GM06990 (cell line): ENCODE measurements at regions not wholly inside any gene's neighbourhood (a gene's known extent, or its start where the extent isn't known, plus 50 kb on each side); places are given as distances from the start of the nearest gene placed in this dataset.

ENCODE experiments used
- DNase-seq: peaks from one replicate; pipeline ENCODE4 v3.0.0-alpha.2; 2011; ENCODE audit not compliant: insufficient read length; ENCODE audit errors: extremely low read depth
- H3K27me3 ChIP-seq: replicated peaks from 2 replicates; pipeline ENCODE4 v1.6.0; 2011; ENCODE audit warnings: low read length; ENCODE audit not compliant: control insufficient read depth, insufficient read depth
- H3K36me3 ChIP-seq: 2 replicates; pipeline ENCODE4 v1.5.1; 2011; ENCODE audit warnings: low read length; ENCODE audit not compliant: control insufficient read depth, insufficient read depth
- H3K4me3 ChIP-seq: replicated peaks from 2 replicates; pipeline ENCODE4 v1.5.1; 2011; ENCODE audit warnings: low read depth, mild to moderate bottlenecking, control low read depth, low read length
- CTCF ChIP-seq: IDR thresholded peaks from 2 replicates; pipeline ENCODE4 v1.5.1; 2011; ENCODE audit warnings: low read length, control low read depth, mild to moderate bottlenecking, inconsistent platforms; ENCODE audit not compliant: insufficient read depth, poor library complexity, severe bottlenecking

GRCh38 chr9:2303056-2303455 lies 287.9 kb downstream of the SMARCA2 start:
- H3K4me3 ChIP-seq: no peak overlapping the region
- H3K36me3 ChIP-seq: no peaks in the 10 kb centered on the region
- DNase-seq: no peak
- H3K27me3 ChIP-seq: no peaks in the 10 kb centered on the region; the same call in 1 of the 2 replicates
- TF ChIP-seq CTCF: no peak

- Histone ChIP-seq H3K27me3 (no peaks in the 10 kb centered on the region), H3K36me3 (no peaks in the 10 kb centered on the region), H3K4me3 (no peak overlapping the region)
- no peak for DNase-seq
- no peak for TF ChIP-seq CTCF
Observed at GRCh38 chr9:2307480-2307879, 292.3 kb downstream of the SMARCA2 start.

DNA sequence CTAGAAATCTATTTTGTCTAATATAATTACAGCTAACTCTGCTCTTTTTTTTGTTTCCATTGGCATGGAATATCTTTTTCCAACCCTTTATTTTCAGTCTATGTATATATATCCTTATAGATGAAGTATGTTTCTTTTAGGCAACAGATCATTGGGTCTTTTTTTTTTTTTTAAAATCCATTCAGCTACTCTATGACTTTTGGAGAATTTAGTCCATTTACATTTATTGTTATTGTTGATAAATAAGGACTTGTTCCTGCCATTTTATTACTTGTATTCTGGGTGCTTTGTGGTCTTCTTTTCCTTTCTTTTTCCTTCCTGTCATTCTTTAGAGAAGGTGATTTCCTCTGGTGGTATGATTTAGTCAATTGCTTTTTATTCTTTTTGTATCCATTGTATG lies 296.8 kb downstream of the SMARCA2 start:
- no peaks in the 10 kb centered on the region for H3K36me3 ChIP-seq
- no peaks in the 10 kb centered on the region for H3K27me3 ChIP-seq
- no peak for DNase-seq
- no peak for TF ChIP-seq CTCF
- no peak overlapping the region for H3K4me3 ChIP-seq

DNA sequence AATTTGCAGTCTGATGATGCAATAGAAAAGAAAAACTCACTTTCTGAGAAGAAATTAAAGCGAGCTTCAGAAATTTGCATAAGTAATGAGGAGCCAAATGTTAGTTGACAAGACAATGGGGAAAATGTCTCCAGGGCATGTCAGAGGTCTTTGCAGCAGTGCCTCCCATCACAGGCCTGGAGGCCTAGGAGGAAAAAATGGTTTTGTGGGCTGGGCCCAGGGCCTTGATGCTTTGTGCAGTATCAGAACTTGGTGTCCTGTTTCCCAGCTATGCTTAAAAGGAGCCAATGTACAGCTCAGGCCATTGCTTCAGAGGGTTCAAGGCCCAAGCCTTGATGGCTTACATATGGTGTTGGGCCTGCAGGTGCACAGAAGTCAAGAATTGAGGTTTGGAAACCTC lies 298.4 kb downstream of the SMARCA2 start:
- no peak for TF ChIP-seq CTCF
- H3K36me3 ChIP-seq: no peaks in the 10 kb centered on the region
- no peak overlapping the region for H3K4me3 ChIP-seq
- no peaks in the 10 kb centered on the region for H3K27me3 ChIP-seq
- no peak for DNase-seq

DNA sequence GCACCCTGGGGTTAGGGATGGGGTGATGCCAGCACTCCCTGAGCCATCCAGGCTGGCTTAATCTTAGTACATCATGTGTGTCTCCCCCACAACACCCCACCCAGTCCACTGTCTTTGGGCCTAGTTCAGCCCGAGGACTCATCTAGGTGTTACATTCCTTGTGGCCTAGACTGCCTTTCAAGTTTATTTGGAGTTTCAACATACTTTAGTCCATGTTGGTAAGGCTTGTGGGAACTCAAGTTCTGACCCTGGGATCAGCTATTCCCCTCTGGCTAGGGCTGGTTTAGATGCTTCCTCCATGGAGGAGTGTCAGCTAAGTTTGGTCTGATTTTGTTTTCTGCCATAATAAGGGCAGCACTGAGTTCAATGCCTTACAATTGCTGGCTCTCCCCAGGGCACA lies 302.4 kb downstream of the SMARCA2 start:
- TF ChIP-seq CTCF: no peak
- Histone ChIP-seq H3K27me3 (no peaks in the 10 kb centered on the region), H3K36me3 (no peaks in the 10 kb centered on the region), H3K4me3 (no peak overlapping the region)
- DNase-seq: no peak

DNA sequence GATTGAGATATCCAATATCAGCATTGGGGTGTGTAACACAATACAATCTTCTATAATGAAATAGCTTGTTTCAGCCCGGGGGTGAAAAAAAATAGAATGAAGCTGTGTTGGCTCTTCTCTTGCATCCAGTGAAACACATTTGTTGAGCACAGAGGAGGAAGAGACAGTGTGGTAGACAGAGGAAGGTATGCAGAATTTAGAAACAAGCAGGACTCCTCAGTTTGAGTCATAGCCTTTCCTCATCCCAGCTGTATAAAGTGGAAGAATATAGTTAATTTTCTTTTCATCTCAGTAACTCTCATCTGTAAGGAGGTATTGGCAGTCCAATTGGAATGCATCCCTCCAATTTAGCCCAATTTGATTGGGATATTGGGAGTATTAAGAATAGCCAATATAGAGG lies 302.2 kb upstream of the VLDLR start:
- Histone ChIP-seq H3K4me3 (no peak overlapping the region), H3K27me3 (no peaks in the 10 kb centered on the region), H3K36me3 (no peaks in the 10 kb centered on the region)
- DNase-seq: no peak
- no peak for TF ChIP-seq CTCF
